ENCODE measurements at regions not wholly inside any gene's neighbourhood (a gene's known extent, or its start where the extent isn't known, plus 50 kb on each side); places are given as distances from the start of the nearest gene placed in this dataset.

DNA sequence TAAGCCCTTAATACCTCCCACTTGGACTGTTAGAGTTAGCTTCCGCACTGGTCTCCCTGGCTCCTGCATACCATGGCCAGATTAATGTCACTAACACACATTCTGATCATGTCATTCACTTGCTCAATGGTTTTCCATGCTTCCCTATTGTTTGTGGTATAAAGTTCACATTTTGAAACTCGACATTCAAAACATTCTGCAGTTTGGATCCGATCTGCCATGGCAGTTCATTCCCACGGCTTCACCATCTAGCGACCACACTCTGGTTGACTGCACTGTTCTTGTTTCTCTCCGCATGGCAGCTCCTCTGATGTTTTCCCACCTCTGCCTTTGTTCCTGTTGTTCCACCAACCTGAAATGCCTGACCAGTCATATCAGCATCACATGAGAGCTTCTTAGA is 87.4 kb upstream of the WAC start:
- no peaks in the 10 kb centered on the region for H3K9me3 ChIP-seq (ENCODE audit: insufficient read depth in 2 of 2, low read depth in 1 of 2, low read length in 1 of 2)
- no peak overlapping the region for H2BK12ac ChIP-seq (ENCODE audit: low read depth, low read length)
- no peak overlapping the region for H2AK5ac ChIP-seq (ENCODE audit: low read depth, low read length)
- no peaks in the 10 kb centered on the region for H3K27me3 ChIP-seq (replicated peaks in 1 of 4; ENCODE audit: control insufficient read depth in 3 of 4, extremely low read depth in 1 of 4, insufficient read depth in 3 of 4, low read length in 3 of 4)
- POLR2A ChIA-PET (ENCODE audit: partially characterized antibody), result interaction anchor here (1.3 kb wide), 1 partner anchor 91 kb away, joined by 4 read pairs; no protein-coding TSS in a partner anchor
- no peak overlapping the region for H4K91ac ChIP-seq (replicated peaks; ENCODE audit: insufficient read length, low read length)
- H3K18ac ChIP-seq (ENCODE audit: extremely low read depth, low read length), result no peak overlapping the region
- H3K4me2 ChIP-seq (ENCODE audit: insufficient read depth in 1 of 2, low read depth in 2 of 2, low read length in 2 of 2), result no peak overlapping the region
- no peaks in the 10 kb centered on the region for H3K79me2 ChIP-seq (ENCODE audit: control insufficient read depth in 1 of 2, insufficient read depth in 2 of 2, low read length in 2 of 2)
- H2AFZ ChIP-seq (ENCODE audit: low read length), result peak overlapping the region; percentile 61; the same call in 1 of the 2 replicates
- no peaks in the 10 kb centered on the region for H3K79me1 ChIP-seq (ENCODE audit: low read depth, low read length)
- H3K4me3 ChIP-seq (ENCODE audit: extremely low read depth in 1 of 4, insufficient read depth in 2 of 4, low read depth in 3 of 4, low read length in 4 of 4), result no peak overlapping the region
- no peaks in the 10 kb centered on the region for H3K36me3 ChIP-seq (ENCODE audit: control insufficient read depth in 2 of 4, insufficient read depth in 4 of 4, low read length in 3 of 4)
- no peak overlapping the region for H3K9ac ChIP-seq (replicated peaks in 1 of 4; ENCODE audit: extremely low read depth in 1 of 4, low read depth in 3 of 4, low read length in 3 of 4)
- no peak overlapping the region for H4K8ac ChIP-seq (ENCODE audit: extremely low read depth, insufficient read depth, low read length)
- FAIRE-seq, result no peak
- CTCF ChIA-PET (ENCODE audit: partially characterized antibody), result interaction anchor here (1.1 to 1.7 kb wide), 3 partner anchors 10 to 14 kb away, joined by 3 to 5 read pairs (median 4); no protein-coding TSS in a partner anchor
- no peaks in the 10 kb centered on the region for H3K23me2 ChIP-seq (ENCODE audit: low read depth, low read length)
- 83% methylated on average over 6 of the region's 6 CpGs; no CpG with 5 or more reads in 1 of the 2 experiments for WGBS, 2 experiments (ENCODE audit: extremely low coverage in 1 of 2, insufficient coverage in 1 of 2, insufficient read length in 1 of 2, insufficient replicate concordance in 2 of 2, low coverage in 1 of 2, low lambda C conversion rate in 2 of 2, missing lambda C conversion rate in 1 of 2)
- H2BK15ac ChIP-seq (ENCODE audit: low read length), result no peak overlapping the region
- no peak overlapping the region for H4K5ac ChIP-seq (ENCODE audit: insufficient read length, low read depth, low read length)
- H4K20me1 ChIP-seq (replicated peaks in 1 of 2; ENCODE audit: control insufficient read depth in 1 of 2, insufficient read depth in 2 of 2, low read length in 2 of 2), result no peaks in the 10 kb centered on the region
- no peak overlapping the region for H2BK20ac ChIP-seq (ENCODE audit: low read length)
- H2BK120ac ChIP-seq (replicated peaks; ENCODE audit: low read depth, low read length), result no peak overlapping the region
- no peaks in the 10 kb centered on the region for H3K4me1 ChIP-seq (replicated peaks in 1 of 4; ENCODE audit: control insufficient read depth in 3 of 4, insufficient read depth in 4 of 4, low read length in 3 of 4)
- H2BK5ac ChIP-seq (ENCODE audit: low read depth, low read length), result no peak overlapping the region
- H3K23ac ChIP-seq (ENCODE audit: insufficient read length), result no peak overlapping the region
- H3K27ac ChIP-seq (ENCODE audit: low read depth, low read length), result no peak overlapping the region
- H3K14ac ChIP-seq (ENCODE audit: insufficient read length), result no peak overlapping the region
- H3K4ac ChIP-seq (replicated peaks; ENCODE audit: insufficient read length, low read depth, low read length), result no peak overlapping the region
- DNase-seq (ENCODE audit: low read depth in 1 of 2, low spot score in 2 of 2), result no peak
- H3K56ac ChIP-seq (replicated peaks; ENCODE audit: insufficient read length, low read depth, low read length), result no peak overlapping the region
- TF ChIP-seq TBP (IDR thresholded peaks at IDR 0.05; ENCODE audit: low read depth, low read length), result no peak
- no peak for TF ChIP-seq TAF1 (IDR thresholded peaks at IDR 0.05; ENCODE audit: low read depth, low read length)
- TF ChIP-seq KDM4A (IDR thresholded peaks at IDR 0.05; ENCODE audit: low read depth, low read length, severe bottlenecking), result no peak
- no peak for TF ChIP-seq SRF (IDR thresholded peaks at IDR 0.05; ENCODE audit: low read depth, low read length)
- TF ChIP-seq HDAC2 (IDR thresholded peaks at IDR 0.05; ENCODE audit: borderline replicate concordance in 1 of 2, low read depth in 2 of 2, low read length in 2 of 2), result no peak
- no peak for TF ChIP-seq CHD2 (IDR thresholded peaks at IDR 0.05; ENCODE audit: low read length)
- TF ChIP-seq, protein P1, sequence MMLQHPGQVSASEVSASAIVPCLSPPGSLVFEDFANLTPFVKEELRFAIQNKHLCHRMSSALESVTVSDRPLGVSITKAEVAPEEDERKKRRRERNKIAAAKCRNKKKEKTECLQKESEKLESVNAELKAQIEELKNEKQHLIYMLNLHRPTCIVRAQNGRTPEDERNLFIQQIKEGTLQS (IDR thresholded peaks at IDR 0.05; ENCODE audit: insufficient read depth, low read depth, low read length), result no peak

Data from H1 (cell line).